ENCODE measurements at regions not wholly inside any gene's neighbourhood (a gene's known extent, or its start where the extent isn't known, plus 50 kb on each side); places are given as distances from the start of the nearest gene placed in this dataset.
"Not testable (repeated sequence)": the region's sequence is repeated elsewhere in the genome, so short reads cannot be mapped to it uniquely, and the experiment has no call there.

GRCh38 chr12:73599268-73599667 lies 938.4 kb upstream of the ATXN7L3B start:
- no peak for DNase-seq (ENCODE audit: low read depth in 1 of 2, low spot score in 1 of 2)
- TF ChIP-seq JUND (IDR thresholded peaks at IDR 0.05; ENCODE audit: low read depth), result no peak
- in situ Hi-C loops (cut with HindIII; ENCODE audit: low pct_unique_long_range_greater_than_20kb, low sequenced_read_pairs), result no loop called here

GRCh38 chr12:73605925-73606324 lies 931.7 kb upstream of the ATXN7L3B start:
- DNase-seq (ENCODE audit: low read depth in 1 of 2, low spot score in 1 of 2); in situ Hi-C loops (cut with HindIII; ENCODE audit: low pct_unique_long_range_greater_than_20kb, low sequenced_read_pairs): not testable (repeated sequence)

GRCh38 chr12:73612551-73612950 lies 925.1 kb upstream of the ATXN7L3B start:
- TF ChIP-seq JUND (IDR thresholded peaks at IDR 0.05; ENCODE audit: low read depth), result no peak
- no peak for DNase-seq (ENCODE audit: low read depth in 1 of 2, low spot score in 1 of 2)
- in situ Hi-C loops (cut with HindIII; ENCODE audit: low pct_unique_long_range_greater_than_20kb, low sequenced_read_pairs), result no loop called here

GRCh38 chr12:73623421-73623820 lies 914.2 kb upstream of the ATXN7L3B start:
- DNase-seq (ENCODE audit: low read depth in 1 of 2, low spot score in 1 of 2), result no peak
- no peak for TF ChIP-seq JUND (IDR thresholded peaks at IDR 0.05; ENCODE audit: low read depth)
- in situ Hi-C loops (cut with HindIII; ENCODE audit: low pct_unique_long_range_greater_than_20kb, low sequenced_read_pairs), result no loop called here

- TF ChIP-seq JUND (IDR thresholded peaks at IDR 0.05; ENCODE audit: low read depth), result no peak
- in situ Hi-C loops (cut with HindIII; ENCODE audit: low pct_unique_long_range_greater_than_20kb, low sequenced_read_pairs), result no loop called here
- DNase-seq (ENCODE audit: low read depth in 1 of 2, low spot score in 1 of 2), result no peak
These were observed 912.4 kb upstream of the ATXN7L3B start for GRCh38 chr12:73625226-73625625.

GRCh38 chr12:73629171-73629570 lies 908.5 kb upstream of the ATXN7L3B start:
- in situ Hi-C loops (cut with HindIII; ENCODE audit: low pct_unique_long_range_greater_than_20kb, low sequenced_read_pairs), result no loop called here
- no peak for TF ChIP-seq JUND (IDR thresholded peaks at IDR 0.05; ENCODE audit: low read depth)
- no peak for DNase-seq (ENCODE audit: low read depth in 1 of 2, low spot score in 1 of 2)

GRCh38 chr12:73629893-73630831 lies 907.5 kb upstream of the ATXN7L3B start:
- in situ Hi-C loops (cut with HindIII; ENCODE audit: low pct_unique_long_range_greater_than_20kb, low sequenced_read_pairs), result no loop called here
- no peak for DNase-seq (ENCODE audit: low read depth in 1 of 2, low spot score in 1 of 2)
- no peak for TF ChIP-seq JUND (IDR thresholded peaks at IDR 0.05; ENCODE audit: low read depth)

GRCh38 chr12:73632191-73632590 lies 905.4 kb upstream of the ATXN7L3B start:
- TF ChIP-seq JUND (IDR thresholded peaks at IDR 0.05; ENCODE audit: low read depth), result no peak
- in situ Hi-C loops (cut with HindIII; ENCODE audit: low pct_unique_long_range_greater_than_20kb, low sequenced_read_pairs), result no loop called here
- no peak for DNase-seq (ENCODE audit: low read depth in 1 of 2, low spot score in 1 of 2)

GRCh38 chr12:73632661-73633060 lies 905.0 kb upstream of the ATXN7L3B start:
- in situ Hi-C loops (cut with HindIII; ENCODE audit: low pct_unique_long_range_greater_than_20kb, low sequenced_read_pairs), result no loop called here
- TF ChIP-seq JUND (IDR thresholded peaks at IDR 0.05; ENCODE audit: low read depth), result no peak
- DNase-seq (ENCODE audit: low read depth in 1 of 2, low spot score in 1 of 2), result no peak

GRCh38 chr12:73639397-73639796 lies 898.2 kb upstream of the ATXN7L3B start:
- in situ Hi-C loops (cut with HindIII; ENCODE audit: low pct_unique_long_range_greater_than_20kb, low sequenced_read_pairs), result not testable (repeated sequence)

GRCh38 chr12:73656375-73656774 lies 881.3 kb upstream of the ATXN7L3B start:
- TF ChIP-seq JUND (IDR thresholded peaks at IDR 0.05; ENCODE audit: low read depth), result no peak
- DNase-seq (ENCODE audit: low read depth in 1 of 2, low spot score in 1 of 2), result peak in 1 of 2 experiments; percentile 40
- in situ Hi-C loops (cut with HindIII; ENCODE audit: low pct_unique_long_range_greater_than_20kb, low sequenced_read_pairs), result no loop called here

More at GRCh38 chr12:73639397-73639796, 898.2 kb upstream of the ATXN7L3B start:
- DNase-seq (ENCODE audit: low read depth in 1 of 2, low spot score in 1 of 2), result not testable (repeated sequence)

- no peak for DNase-seq (ENCODE audit: low read depth in 1 of 2, low spot score in 1 of 2)
- TF ChIP-seq JUND (IDR thresholded peaks at IDR 0.05; ENCODE audit: low read depth), result no peak
- in situ Hi-C loops (cut with HindIII; ENCODE audit: low pct_unique_long_range_greater_than_20kb, low sequenced_read_pairs), result no loop called here
These were observed 877.8 kb upstream of the ATXN7L3B start for GRCh38 chr12:73659802-73660201.

GRCh38 chr12:73665193-73665592 lies 872.4 kb upstream of the ATXN7L3B start:
- DNase-seq (ENCODE audit: low read depth in 1 of 2, low spot score in 1 of 2), result no peak
- no peak for TF ChIP-seq JUND (IDR thresholded peaks at IDR 0.05; ENCODE audit: low read depth)
- in situ Hi-C loops (cut with HindIII; ENCODE audit: low pct_unique_long_range_greater_than_20kb, low sequenced_read_pairs), result no loop called here

- DNase-seq (ENCODE audit: low read depth in 1 of 2, low spot score in 1 of 2), result peak in 1 of 2 experiments; percentile 55
- in situ Hi-C loops (cut with HindIII; ENCODE audit: low pct_unique_long_range_greater_than_20kb, low sequenced_read_pairs), result not testable (repeated sequence)
These were observed 866.1 kb upstream of the ATXN7L3B start for GRCh38 chr12:73671550-73671949.

Data from T47D (cell line).